GM12873 (cell line): ENCODE measurements at regions not wholly inside any gene's neighbourhood (a gene's known extent, or its start where the extent isn't known, plus 50 kb on each side); places are given as distances from the start of the nearest gene placed in this dataset.

Experiments used
- TF ChIP-seq, protein P1 (sequence below): IDR thresholded peaks from 2 replicates; pipeline ENCODE4 v1.5.1; 2012; ENCODE audit warnings: low read depth, mild to moderate bottlenecking, moderate library complexity, low read length, control low read depth; ENCODE audit not compliant: insufficient read depth; ENCODE audit errors: missing control alignments

DNA sequence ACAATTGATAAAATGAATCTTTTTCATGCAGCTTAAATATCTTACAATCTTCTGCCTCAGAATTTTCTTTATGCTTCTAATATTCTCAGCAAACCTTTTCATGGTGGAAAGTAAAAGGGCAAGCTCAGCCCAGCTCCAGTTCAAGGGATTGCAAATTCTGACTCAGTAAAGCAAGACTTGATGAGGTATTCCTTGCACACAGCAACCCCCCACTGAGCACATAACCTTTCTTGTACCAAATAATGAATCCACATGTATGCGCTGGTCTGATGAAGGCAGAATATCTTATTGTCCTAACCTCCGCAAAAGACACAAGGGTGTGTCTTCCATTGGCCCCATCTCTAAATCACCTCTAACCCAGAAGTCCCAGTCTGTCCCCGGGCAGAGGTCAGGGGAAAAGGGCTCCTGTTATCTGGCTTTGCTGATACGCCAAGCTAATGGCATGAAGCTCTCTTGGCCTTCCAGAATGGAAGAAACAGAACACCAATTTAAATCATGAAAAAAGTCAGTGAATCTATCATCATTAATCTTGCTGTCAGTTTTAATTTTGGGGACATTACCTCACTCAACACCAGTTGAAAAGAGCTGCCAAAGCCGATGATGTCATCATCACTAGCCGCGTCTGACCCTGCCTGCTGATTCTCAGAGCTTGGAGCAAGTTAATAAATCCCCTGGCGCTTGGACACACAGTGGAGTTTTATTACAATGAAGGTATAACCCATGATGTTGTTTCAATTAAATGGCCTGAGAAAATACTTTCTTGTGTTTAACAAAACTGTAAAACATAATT lies 592.5 kb upstream of the CLINT1 start:
- TF ChIP-seq, protein P1, sequence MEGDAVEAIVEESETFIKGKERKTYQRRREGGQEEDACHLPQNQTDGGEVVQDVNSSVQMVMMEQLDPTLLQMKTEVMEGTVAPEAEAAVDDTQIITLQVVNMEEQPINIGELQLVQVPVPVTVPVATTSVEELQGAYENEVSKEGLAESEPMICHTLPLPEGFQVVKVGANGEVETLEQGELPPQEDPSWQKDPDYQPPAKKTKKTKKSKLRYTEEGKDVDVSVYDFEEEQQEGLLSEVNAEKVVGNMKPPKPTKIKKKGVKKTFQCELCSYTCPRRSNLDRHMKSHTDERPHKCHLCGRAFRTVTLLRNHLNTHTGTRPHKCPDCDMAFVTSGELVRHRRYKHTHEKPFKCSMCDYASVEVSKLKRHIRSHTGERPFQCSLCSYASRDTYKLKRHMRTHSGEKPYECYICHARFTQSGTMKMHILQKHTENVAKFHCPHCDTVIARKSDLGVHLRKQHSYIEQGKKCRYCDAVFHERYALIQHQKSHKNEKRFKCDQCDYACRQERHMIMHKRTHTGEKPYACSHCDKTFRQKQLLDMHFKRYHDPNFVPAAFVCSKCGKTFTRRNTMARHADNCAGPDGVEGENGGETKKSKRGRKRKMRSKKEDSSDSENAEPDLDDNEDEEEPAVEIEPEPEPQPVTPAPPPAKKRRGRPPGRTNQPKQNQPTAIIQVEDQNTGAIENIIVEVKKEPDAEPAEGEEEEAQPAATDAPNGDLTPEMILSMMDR, result no peak

DNA sequence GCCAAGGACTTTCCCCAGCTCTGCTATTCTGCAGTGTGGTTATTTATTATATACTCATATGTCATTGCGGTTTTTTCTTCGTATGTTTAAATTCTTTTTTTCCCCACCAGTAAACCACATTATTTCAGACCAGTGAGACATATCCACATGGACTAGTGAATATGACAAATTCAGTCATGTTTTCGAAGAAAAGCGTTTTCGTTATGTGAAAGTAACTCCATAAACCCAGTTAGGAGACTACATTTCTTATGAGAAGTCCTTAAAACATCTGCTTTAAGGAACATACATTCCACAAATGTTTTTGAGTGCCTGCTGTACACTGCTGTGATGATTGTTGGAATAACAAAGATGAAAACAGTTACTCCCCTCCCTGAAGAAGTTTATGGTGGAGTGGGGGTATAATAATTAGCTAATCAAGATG lies 591.8 kb upstream of the CLINT1 start:
- TF ChIP-seq, protein P1, result no peak

DNA sequence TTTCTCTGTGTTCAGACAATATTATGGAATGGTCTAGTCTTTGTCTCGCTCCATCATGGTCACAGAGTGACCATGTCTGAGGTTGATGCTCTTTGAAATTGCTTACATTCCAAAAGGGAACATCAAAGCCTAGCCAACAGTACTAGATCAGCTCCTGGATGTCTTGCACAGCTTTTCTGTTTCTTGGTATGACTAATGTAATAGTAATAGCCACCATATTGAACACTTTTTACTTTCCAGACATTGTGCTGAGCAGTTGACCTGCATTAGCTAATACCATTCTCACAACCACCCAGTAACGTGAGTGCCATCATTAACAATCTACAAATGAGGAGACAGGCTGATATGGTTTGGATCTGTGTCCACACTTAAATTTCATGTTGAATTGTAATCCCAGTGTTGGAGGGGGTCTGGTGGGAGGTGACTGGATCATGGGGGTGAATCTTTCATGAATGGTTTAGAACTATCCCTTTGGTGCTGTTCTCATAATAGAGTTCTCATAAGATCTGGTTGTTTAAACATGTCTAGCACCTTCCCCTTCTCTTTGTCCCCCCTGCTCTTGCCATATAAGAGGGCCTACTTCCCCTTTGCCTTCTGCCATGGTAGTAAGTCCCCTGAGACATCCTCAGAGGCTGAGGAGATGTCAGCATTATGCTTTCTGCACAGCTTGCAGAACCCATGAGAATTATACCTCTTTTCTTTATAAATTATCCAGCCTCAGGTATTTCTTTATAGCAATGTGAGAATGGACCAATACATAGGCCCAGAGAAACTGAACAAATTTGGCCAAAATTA lies 577.5 kb upstream of the CLINT1 start:
- TF ChIP-seq, protein P1, result no peak

DNA sequence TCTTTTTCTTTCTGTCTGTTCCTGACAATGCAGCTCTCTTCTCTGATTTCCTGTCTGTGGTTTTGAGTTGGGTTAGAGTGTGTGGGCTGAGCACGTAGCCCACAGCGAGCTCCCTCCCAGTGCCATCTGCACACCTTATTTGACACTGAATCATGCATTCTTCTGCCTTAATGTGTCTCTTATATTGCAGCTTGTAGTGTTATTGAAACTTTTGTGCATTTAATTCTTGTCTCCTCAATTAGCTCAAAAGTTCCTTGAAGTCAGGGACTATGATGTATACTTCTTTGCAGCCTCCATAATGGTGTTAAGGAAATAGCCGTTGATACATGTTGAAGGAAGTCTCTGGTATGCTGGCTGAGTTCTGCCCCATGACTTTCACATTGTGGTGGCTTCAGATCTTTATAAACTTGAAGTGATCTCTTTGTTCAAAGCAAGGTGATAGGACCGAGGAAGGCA lies 576.2 kb upstream of the CLINT1 start:
- TF ChIP-seq, protein P1, result no peak

DNA sequence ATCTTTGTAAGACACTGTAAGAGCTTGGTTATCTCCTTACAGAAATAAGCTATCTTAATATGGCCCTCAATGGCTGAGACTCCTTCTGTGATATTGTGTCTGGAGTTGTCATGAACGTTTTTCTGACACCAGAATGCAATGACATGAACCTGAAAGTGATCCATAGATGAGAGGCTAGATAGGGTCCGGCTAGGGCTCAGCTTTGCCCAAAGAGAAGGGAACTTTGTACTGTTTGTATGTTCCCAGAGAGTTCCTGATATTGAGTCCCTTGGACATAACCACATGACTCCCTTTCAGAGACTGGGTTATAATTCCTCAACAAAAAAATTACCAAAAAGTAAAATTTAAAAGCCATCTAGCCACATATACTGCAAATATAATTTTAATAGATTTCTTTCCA lies 575.8 kb upstream of the CLINT1 start:
- TF ChIP-seq, protein P1, result no peak

DNA sequence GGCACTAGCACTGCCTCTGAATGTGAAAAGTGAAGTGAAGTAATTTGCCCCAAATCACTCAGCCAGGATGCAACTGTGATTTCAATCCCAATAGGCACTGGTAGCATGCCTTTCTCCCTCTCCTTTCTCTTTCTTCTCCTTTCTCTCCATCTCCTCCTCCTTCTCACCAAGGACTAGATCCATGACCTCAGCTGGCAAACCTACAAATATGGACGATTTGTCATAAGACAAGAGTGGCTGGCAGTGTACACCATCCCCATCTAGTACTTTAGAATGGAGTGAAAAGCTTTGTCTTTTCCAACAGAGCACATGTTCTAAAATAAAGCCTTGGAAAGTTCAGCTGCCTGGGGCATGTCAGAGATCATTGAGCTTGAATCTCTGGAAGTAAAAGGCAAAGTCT lies 574.7 kb upstream of the CLINT1 start:
- TF ChIP-seq, protein P1, result no peak

DNA sequence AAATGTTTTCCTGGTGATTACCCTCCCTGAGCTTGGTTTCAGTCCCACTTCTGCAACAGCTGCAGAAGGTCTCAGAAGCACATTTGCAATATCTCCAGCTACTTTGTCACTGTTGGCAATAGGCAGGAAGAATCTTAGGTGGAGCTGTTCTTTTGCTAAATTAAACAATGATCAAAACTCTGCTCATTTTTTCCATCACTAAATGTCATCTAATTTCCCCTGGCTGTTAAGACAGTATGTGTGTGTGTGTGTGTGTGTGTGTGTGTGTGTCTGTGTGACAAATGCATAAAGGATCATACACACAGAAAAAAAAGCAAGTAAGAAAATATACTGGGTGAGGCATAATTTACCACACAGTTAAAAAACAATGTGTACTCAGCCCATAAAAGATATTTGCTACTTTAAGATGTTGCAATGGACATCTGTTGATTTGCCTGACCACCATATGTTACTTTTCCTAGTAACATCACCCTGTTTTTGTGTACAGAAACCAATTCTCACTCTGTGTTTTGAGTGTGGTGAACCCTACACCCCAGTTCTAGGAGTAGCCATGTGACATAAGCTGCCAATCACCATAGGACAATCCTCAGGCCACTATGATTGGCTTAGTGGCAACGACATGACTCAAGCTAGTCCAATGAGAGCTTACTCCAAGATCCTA lies 572.6 kb upstream of the CLINT1 start:
- TF ChIP-seq, protein P1, result no peak
